ENCODE measurements at regions not wholly inside any gene's neighbourhood (a gene's known extent, or its start where the extent isn't known, plus 50 kb on each side); places are given as distances from the start of the nearest gene placed in this dataset.

DNA sequence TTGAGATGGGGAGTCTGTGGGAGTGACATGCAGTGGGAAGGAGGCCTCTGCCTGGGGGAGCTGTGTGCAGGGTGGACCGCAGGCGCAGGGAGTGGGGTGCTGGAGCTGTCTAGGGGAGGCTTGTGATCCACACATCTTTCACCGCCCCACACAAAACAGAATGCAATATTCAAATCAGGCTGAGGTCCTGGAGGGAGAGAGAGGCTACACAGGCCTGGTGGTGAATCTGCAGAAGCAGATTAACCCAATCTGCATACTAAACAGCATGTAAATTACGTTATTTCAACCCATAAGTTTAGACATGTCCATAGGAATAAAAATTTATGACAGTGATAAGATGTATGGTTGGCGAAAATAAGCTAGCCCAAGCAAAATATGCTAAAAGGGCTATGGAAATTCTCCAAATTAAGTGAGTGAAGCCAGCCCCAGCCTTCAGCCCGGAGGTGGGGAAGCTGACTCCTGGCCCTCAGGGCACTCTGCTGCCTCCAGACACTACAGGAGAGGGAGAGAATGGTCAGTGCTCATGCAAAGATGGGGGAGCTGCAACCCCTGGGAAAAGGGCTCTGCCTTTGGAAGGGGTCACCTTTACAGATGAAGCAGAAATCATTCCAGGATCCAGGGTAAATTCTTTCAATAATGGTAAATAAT, 156.2 kb upstream of the CTTNBP2NL start:
- Histone ChIP-seq H3K27ac (ENCODE audit: low read length in 2 of 2) (no peak overlapping the region), H3K36me3 (replicated peaks in 1 of 2; ENCODE audit: control extremely low read depth in 1 of 2, control insufficient read depth in 1 of 2, extremely low read depth in 1 of 2, insufficient read depth in 2 of 2, low read length in 1 of 2) (no peaks in the 10 kb centered on the region), H3K27me3 (replicated peaks in 1 of 4; ENCODE audit: control extremely low read depth in 1 of 4, control insufficient read depth in 3 of 4, insufficient read depth in 4 of 4, low read length in 3 of 4) (peaks cover 0 to 3% (median 0%) of the 10 kb centered on the region in 4 experiments), H3K79me2 (ENCODE audit: control insufficient read depth, insufficient read depth, low read length) (no peaks in the 10 kb centered on the region), H3K9ac (ENCODE audit: low read length) (no peak overlapping the region), H3K4me1 (ENCODE audit: control insufficient read depth in 2 of 2, insufficient read depth in 2 of 2, low read length in 2 of 2) (no peaks in the 10 kb centered on the region), H3K4me2 (replicated peaks; ENCODE audit: low read depth, low read length, poor library complexity, severe bottlenecking) (no peak overlapping the region), H4K20me1 (ENCODE audit: control insufficient read depth, insufficient read depth, low read length, poor library complexity, severe bottlenecking) (no peaks in the 10 kb centered on the region), H2AFZ (ENCODE audit: insufficient read depth, low read depth, low read length, poor library complexity, severe bottlenecking) (no peak overlapping the region), H3K4me3 (ENCODE audit: control extremely low read depth in 1 of 5, extremely low read depth in 1 of 5, insufficient read depth in 1 of 5, low read depth in 2 of 5, low read length in 4 of 5) (no peak overlapping the region), H3K9me3 (ENCODE audit: control extremely low read depth in 1 of 3, control insufficient read depth in 2 of 3, insufficient read depth in 1 of 3, low read length in 2 of 3) (peaks cover 0 to 3% (median 0%) of the 10 kb centered on the region in 3 donors)
- intact Hi-C loops (cut with micrococcal nuclease) = no loop called here
- Mint-ChIP-seq H3K4me3 (no peak overlapping the region), H3K9me3 (ENCODE audit: insufficient read depth) (no peaks in the 10 kb centered on the region), H3K27ac (no peak overlapping the region), H3K27me3 (peaks cover 22% of the 10 kb centered on the region), H3K4me1 (no peaks in the 10 kb centered on the region)
- no peak for TF ChIP-seq CTCF (IDR thresholded peaks at IDR 0.05)
- TF ChIP-seq EZH2 (IDR thresholded peaks at IDR 0.05; ENCODE audit: borderline replicate concordance, insufficient read depth, low read depth, low read length, poor library complexity, severe bottlenecking) = no peak
- 100% methylated on average over 1 of the region's 6 CpGs for WGBS (ENCODE audit: insufficient coverage)
- ATAC-seq (ENCODE audit: low read depth) = no peak
- POLR2A ChIA-PET = no interaction called here
- DNase-seq = no peak
- CTCF ChIA-PET = no interaction called here

GRCh38 chr1:112242470-112242869, 153.5 kb upstream of the CTTNBP2NL start:
- H3K9me3 ChIP-seq (ENCODE audit: control extremely low read depth in 1 of 3, control insufficient read depth in 2 of 3, insufficient read depth in 1 of 3, low read length in 2 of 3) = no peaks in the 10 kb centered on the region
- Mint-ChIP-seq H3K4me3 (no peak overlapping the region), H3K9me3 (ENCODE audit: insufficient read depth) (no peaks in the 10 kb centered on the region), H3K4me1 (no peaks in the 10 kb centered on the region), H3K27me3 (peaks cover 22% of the 10 kb centered on the region), H3K27ac (no peak overlapping the region)
- no peak overlapping the region for H3K4me3 ChIP-seq (ENCODE audit: control extremely low read depth in 1 of 5, extremely low read depth in 1 of 5, insufficient read depth in 1 of 5, low read depth in 2 of 5, low read length in 4 of 5)
- no peak overlapping the region for H2AFZ ChIP-seq (ENCODE audit: insufficient read depth, low read depth, low read length, poor library complexity, severe bottlenecking)
- H3K4me2 ChIP-seq (replicated peaks; ENCODE audit: low read depth, low read length, poor library complexity, severe bottlenecking) = no peak overlapping the region
- H3K27me3 ChIP-seq (replicated peaks in 1 of 4; ENCODE audit: control extremely low read depth in 1 of 4, control insufficient read depth in 3 of 4, insufficient read depth in 4 of 4, low read length in 3 of 4) = peaks cover 0 to 3% (median 0%) of the 10 kb centered on the region in 4 experiments
- H3K27ac ChIP-seq (ENCODE audit: low read length in 2 of 2) = no peak overlapping the region
- H3K79me2 ChIP-seq (ENCODE audit: control insufficient read depth, insufficient read depth, low read length) = no peaks in the 10 kb centered on the region
- no peak overlapping the region for H3K9ac ChIP-seq (ENCODE audit: low read length)
- DNase-seq = no peak
- no peaks in the 10 kb centered on the region for H4K20me1 ChIP-seq (ENCODE audit: control insufficient read depth, insufficient read depth, low read length, poor library complexity, severe bottlenecking)
- no peak for TF ChIP-seq CTCF (IDR thresholded peaks at IDR 0.05)
- ATAC-seq (ENCODE audit: low read depth) = no peak
- POLR2A ChIA-PET = no interaction called here
- no peaks in the 10 kb centered on the region for H3K4me1 ChIP-seq (ENCODE audit: control insufficient read depth in 2 of 2, insufficient read depth in 2 of 2, low read length in 2 of 2)
- intact Hi-C loops (cut with micrococcal nuclease) = no loop called here
- no peaks in the 10 kb centered on the region for H3K36me3 ChIP-seq (replicated peaks in 1 of 2; ENCODE audit: control extremely low read depth in 1 of 2, control insufficient read depth in 1 of 2, extremely low read depth in 1 of 2, insufficient read depth in 2 of 2, low read length in 1 of 2)
- CTCF ChIA-PET = no interaction called here
- 88% methylated on average over 5 of the region's 5 CpGs for WGBS (ENCODE audit: insufficient coverage)
